ENCODE measurements at regions not wholly inside any gene's neighbourhood (a gene's known extent, or its start where the extent isn't known, plus 50 kb on each side); places are given as distances from the start of the nearest gene placed in this dataset.

DNA sequence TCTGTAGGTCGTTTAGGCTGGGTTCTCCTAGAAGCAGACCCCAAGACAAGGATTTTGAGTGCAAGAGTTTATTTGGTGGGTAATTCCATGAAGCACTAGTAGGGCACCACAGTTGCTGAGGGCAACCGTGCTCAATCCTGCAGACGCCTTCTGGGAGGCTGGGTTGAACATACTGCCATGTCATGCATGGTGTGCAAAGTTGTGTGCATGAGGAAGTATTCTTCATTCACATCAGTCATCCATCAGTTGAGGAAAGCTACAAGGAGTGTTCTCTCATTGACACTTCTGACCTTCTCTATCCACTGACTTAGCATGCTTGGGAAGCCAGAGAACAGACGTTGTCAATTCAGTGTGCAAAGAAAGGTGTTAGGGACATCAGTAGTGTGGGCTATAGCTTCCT, 179.2 kb downstream of the PTPN11 start:
- H3K4me3 ChIP-seq (ENCODE audit: low read length), result no peak overlapping the region
- DNase-seq (ENCODE audit: low read depth), result no peak
- TF ChIP-seq, protein P1, sequence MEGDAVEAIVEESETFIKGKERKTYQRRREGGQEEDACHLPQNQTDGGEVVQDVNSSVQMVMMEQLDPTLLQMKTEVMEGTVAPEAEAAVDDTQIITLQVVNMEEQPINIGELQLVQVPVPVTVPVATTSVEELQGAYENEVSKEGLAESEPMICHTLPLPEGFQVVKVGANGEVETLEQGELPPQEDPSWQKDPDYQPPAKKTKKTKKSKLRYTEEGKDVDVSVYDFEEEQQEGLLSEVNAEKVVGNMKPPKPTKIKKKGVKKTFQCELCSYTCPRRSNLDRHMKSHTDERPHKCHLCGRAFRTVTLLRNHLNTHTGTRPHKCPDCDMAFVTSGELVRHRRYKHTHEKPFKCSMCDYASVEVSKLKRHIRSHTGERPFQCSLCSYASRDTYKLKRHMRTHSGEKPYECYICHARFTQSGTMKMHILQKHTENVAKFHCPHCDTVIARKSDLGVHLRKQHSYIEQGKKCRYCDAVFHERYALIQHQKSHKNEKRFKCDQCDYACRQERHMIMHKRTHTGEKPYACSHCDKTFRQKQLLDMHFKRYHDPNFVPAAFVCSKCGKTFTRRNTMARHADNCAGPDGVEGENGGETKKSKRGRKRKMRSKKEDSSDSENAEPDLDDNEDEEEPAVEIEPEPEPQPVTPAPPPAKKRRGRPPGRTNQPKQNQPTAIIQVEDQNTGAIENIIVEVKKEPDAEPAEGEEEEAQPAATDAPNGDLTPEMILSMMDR (conservative IDR thresholded peaks at IDR 0.05; ENCODE audit: low read length), result no peak

DNA sequence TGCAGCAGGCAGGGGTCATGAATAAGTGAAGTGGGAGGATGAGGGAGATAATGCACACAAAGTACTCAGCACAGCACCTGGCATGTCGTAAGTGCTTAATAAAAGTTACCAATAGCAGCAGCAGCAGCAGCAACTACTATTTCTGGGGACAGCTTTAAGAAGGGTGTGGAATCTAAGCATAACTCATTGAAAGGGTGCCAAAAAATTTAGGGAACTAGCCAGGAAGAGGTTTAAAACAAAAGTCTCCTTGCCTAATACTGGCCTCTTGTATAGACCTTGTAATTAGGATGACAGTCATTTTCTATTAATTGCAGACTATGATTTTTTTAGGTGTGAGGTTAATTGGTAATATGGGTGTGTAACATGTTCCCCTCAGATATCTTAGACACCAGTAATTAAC, 179.9 kb downstream of the PTPN11 start:
- no peak overlapping the region for H3K4me3 ChIP-seq (ENCODE audit: low read length)
- DNase-seq (ENCODE audit: low read depth), result no peak
- TF ChIP-seq, protein P1 (conservative IDR thresholded peaks at IDR 0.05; ENCODE audit: low read length), result no peak

DNA sequence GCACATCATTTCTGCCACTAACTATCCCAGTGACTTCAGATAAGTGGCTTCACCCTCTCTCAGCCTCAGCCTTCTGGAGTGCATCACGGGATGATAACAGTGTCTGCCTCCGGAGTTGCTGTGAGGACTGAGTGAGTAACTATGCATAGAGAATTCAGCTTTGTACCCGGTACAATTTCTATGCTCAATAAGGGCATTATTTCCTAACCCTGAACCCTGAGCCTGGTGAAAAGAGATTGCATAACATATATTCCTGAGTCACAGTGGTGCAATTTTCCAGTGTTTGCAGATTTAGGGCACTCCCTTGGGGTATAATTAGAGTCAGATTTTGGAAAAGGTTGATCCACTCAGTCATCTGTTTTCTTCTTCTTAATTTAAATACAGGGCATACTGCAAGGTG, 181.1 kb downstream of the PTPN11 start:
- TF ChIP-seq, protein P1 (conservative IDR thresholded peaks at IDR 0.05; ENCODE audit: low read length), result no peak
- H3K4me3 ChIP-seq (ENCODE audit: low read length), result no peak overlapping the region
- peak; percentile 47 for DNase-seq (ENCODE audit: low read depth)

DNA sequence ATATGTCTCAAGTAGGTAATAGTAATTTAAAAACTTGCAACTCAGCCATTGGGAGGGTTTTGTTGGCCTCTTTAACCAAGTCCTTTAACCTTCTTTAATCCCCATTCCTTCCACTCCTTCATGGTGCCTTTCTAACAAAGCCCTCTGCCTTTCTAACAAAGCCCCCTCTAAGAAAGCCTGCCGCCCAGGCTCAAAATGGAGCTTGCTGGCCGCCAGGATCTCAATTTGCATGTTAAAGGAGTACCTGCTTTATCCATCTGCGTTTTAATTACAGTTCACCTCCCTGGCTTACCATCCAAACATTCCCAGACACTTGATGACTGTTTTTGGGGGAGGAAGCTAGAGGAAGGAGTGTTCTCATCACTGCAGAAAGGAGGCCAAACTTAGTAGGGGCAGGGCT, 183.4 kb downstream of the PTPN11 start:
- H3K4me3 ChIP-seq (ENCODE audit: low read length), result no peak overlapping the region
- no peak for DNase-seq (ENCODE audit: low read depth)
- TF ChIP-seq, protein P1 (conservative IDR thresholded peaks at IDR 0.05; ENCODE audit: low read length), result no peak

DNA sequence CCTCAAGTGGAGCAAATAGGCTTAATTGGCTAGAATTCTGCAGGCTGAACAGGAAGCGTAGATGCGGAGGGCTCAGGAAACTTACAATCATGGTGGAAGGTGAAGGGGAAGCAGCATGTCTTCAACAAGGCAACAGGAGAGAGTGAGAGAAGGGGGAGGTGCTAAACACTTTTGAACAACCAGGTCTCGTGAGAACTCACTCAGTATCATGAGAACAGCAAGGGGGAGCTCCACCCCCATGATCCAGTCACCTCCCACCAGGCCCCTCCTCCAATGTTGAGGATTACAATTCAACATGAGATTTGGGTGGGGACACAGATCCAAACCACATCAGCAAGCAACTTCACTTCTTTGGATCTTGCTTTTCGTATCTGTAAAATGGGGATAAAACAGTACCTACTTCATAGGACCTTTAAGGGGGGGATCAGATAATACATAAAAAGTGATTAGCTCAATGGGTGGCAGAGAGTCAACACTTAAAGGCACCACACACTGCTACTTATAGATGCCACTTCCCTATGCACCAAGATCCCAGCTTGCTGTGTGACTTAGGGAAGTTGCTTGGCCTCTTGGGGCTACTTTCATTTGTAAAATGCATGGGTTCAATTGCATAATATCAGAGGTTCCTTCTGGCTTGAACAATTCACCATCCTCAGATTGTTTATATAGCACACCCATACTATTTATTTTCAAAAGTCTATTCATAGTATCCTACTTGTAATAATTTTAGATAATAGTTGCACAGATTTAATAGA, 184.8 kb upstream of the RPH3A start:
- H3K4me3 ChIP-seq (ENCODE audit: low read length), result no peak overlapping the region
- TF ChIP-seq, protein P1 (conservative IDR thresholded peaks at IDR 0.05; ENCODE audit: low read length), result no peak
- no peak for DNase-seq (ENCODE audit: low read depth)

DNA sequence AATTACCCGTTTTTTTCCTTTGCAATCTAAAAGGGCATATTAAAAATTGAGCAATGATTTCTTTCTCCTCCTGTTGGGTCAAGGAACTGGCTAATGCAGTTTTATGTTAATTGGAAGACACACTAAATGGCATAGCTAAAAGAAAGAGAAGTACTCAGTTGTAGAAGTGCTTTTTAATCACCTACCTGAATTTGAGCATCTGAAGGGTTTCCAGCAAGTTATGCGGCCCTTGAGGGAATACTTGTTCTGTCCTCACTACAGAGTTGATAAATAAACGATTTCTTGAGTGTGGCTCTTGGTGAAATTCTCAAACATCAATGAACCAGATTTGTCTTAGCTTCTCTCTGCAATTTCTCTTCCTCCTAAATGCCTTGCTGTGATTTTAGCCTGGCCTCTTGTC, 184.1 kb upstream of the RPH3A start:
- TF ChIP-seq, protein P1 (conservative IDR thresholded peaks at IDR 0.05; ENCODE audit: low read length), result no peak
- no peak overlapping the region for H3K4me3 ChIP-seq (ENCODE audit: low read length)
- DNase-seq (ENCODE audit: low read depth), result no peak

DNA sequence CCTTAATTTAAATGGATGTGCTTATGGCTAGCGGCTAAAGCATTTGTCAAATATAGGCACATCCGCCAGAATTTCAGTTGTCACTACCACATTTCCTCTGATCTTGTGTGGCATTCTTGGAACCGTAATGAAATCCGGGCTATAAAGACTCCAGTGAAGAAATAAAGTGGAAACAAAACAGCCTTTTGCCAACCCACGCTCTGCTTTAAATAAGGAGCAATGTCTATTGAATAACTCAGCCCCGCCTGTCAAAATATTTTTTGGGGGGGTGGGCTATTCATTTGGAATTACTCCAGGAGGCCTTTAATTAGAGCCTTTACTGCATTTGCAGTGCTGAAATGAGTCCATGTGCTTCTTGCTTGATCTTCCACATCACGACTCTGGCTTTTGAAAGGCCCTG, 179.6 kb upstream of the RPH3A start:
- no peak for DNase-seq (ENCODE audit: low read depth)
- TF ChIP-seq, protein P1 (conservative IDR thresholded peaks at IDR 0.05; ENCODE audit: low read length), result no peak
- H3K4me3 ChIP-seq (ENCODE audit: low read length), result no peak overlapping the region

Data from AG10803 (cell line).